Gastroesophageal sphincter (tissue), 4 donors: ENCODE measurements at regions not wholly inside any gene's neighbourhood (a gene's known extent, or its start where the extent isn't known, plus 50 kb on each side); places are given as distances from the start of the nearest gene placed in this dataset.

Experiments used
- ATAC-seq: fragments of 150-250 bp; one replicate; pipeline ENCODE4 v1.9.1; 2016; ENCODE audit warnings: mild to moderate bottlenecking, moderate library complexity
- H3K27ac ChIP-seq, 4 donors: fragments of 200-600 bp; sonication (generic) in 3 of 4; 1 replicate in 3 of 4; 2 replicates in 1 of 4; pipeline ENCODE4 v1.5.1; 2016 to 2019
- H3K27me3 ChIP-seq: fragments of 200-600 bp; sonication (generic); one replicate; pipeline ENCODE4 v1.5.1; 2019
- H3K36me3 ChIP-seq, 2 donors: fragments of 200-600 bp; sonication (generic); one replicate each; pipeline ENCODE4 v1.5.1; 2019; ENCODE audit warnings: control low read depth in 1 of 2
- H3K4me1 ChIP-seq, 3 donors: fragments of 200-600 bp; sonication (generic); 1 replicate in 2 of 3; 2 replicates in 1 of 3; pipeline ENCODE4 v1.5.1; 2016 to 2019; ENCODE audit warnings: control low read depth in 2 of 3
- H3K4me3 ChIP-seq, 2 donors: fragments of 200-600 bp; sonication (generic); one replicate each; pipeline ENCODE4 v1.5.1; 2019; ENCODE audit warnings: mild to moderate bottlenecking in 1 of 2, moderate library complexity in 1 of 2
- H3K9me3 ChIP-seq, 3 donors: fragments of 200-600 bp; sonication (generic); one replicate each; pipeline ENCODE4 v1.5.1; 2017 to 2019; ENCODE audit warnings: control low read depth in 2 of 3
- CTCF ChIP-seq, 4 experiments: fragments of 200-600 bp in 2 of 4; fragments of 450-650 bp in 2 of 4; sonication (generic) in 1 of 4; IDR thresholded peaks; one replicate each; pipeline ENCODE4 v1.5.1; 2017 to 2019; ENCODE audit warnings: antibody characterized with exemption in 4 of 4, mild to moderate bottlenecking in 2 of 4, moderate library complexity in 2 of 4
- EP300 ChIP-seq: sonication (generic); formaldehyde crosslinking; IDR thresholded peaks from one replicate; pipeline ENCODE4 v1.6.1; 2017; ENCODE audit warnings: antibody characterized with exemption, mild to moderate bottlenecking
- POLR2A ChIP-seq, 2 donors: fragments of 450-650 bp; IDR thresholded peaks; one replicate each; pipeline ENCODE4 v1.6.1; 2017; ENCODE audit warnings: antibody characterized with exemption in 2 of 2, mild to moderate bottlenecking in 2 of 2, moderate library complexity in 1 of 2
- POLR2AphosphoS5 ChIP-seq: sonication (generic); formaldehyde crosslinking; IDR thresholded peaks from one replicate; pipeline ENCODE4 v1.6.1; 2017; ENCODE audit warnings: antibody characterized with exemption
- WGBS, 2 donors: methylation state at CpG; one replicate each; pipeline ENCODE4 v1.1.5; 2018; ENCODE audit warnings: low coverage in 1 of 2; 5-methylcytosine and 5-hydroxymethylcytosine counted together

- Histone ChIP-seq H3K27ac (no peak overlapping the region), H3K9me3 (no peaks in the 10 kb centered on the region), H3K4me1 (no peaks in the 10 kb centered on the region), H3K4me3 (no peak overlapping the region), H3K36me3 (no peaks in the 10 kb centered on the region), H3K27me3 (no peaks in the 10 kb centered on the region)
- no peak for ATAC-seq
- 40 to 64% methylated on average over 1 to 5 of the region's 5 CpGs for WGBS, 2 donors
- no peak for TF ChIP-seq POLR2A (IDR thresholded peaks at IDR 0.05)
Measured at GRCh38 chr2:228875152-228875900, 395.8 kb downstream of the PID1 start.

GRCh38 chr2:228871012-228871411 lies 400.1 kb downstream of the PID1 start:
- Histone ChIP-seq H3K9me3 (no peaks in the 10 kb centered on the region), H3K4me1 (no peaks in the 10 kb centered on the region), H3K27ac (no peak overlapping the region), H3K36me3 (no peaks in the 10 kb centered on the region), H3K27me3 (no peaks in the 10 kb centered on the region), H3K4me3 (no peak overlapping the region)
- no peak for ATAC-seq
- WGBS, 2 donors, result 69 to 77% methylated on average over 4 of the region's 4 CpGs
- TF ChIP-seq POLR2AphosphoS5 (no peak), POLR2A (IDR thresholded peaks at IDR 0.05) (no peak), EP300 (no peak), CTCF (IDR thresholded peaks at IDR 0.05) (no peak)

- Histone ChIP-seq H3K9me3 (no peaks in the 10 kb centered on the region), H3K4me1 (no peaks in the 10 kb centered on the region), H3K27me3 (no peaks in the 10 kb centered on the region), H3K4me3 (no peak overlapping the region), H3K36me3 (no peaks in the 10 kb centered on the region), H3K27ac (no peak overlapping the region)
- TF ChIP-seq EP300 (no peak), CTCF (IDR thresholded peaks at IDR 0.05) (no peak), POLR2AphosphoS5 (no peak)
- ATAC-seq, result no peak
Measured at GRCh38 chr2:228869636-228870264, 401.3 kb downstream of the PID1 start.

GRCh38 chr2:228867406-228867805 lies 403.7 kb downstream of the PID1 start:
- H3K27ac ChIP-seq, result no peak overlapping the region
- no peak for ATAC-seq
- H3K4me3 ChIP-seq, result no peak overlapping the region
- no peaks in the 10 kb centered on the region for H3K4me1 ChIP-seq
- 80 to 95% methylated on average over 1 to 4 of the region's 4 CpGs for WGBS, 2 donors
- H3K36me3 ChIP-seq, result no peaks in the 10 kb centered on the region
- no peaks in the 10 kb centered on the region for H3K27me3 ChIP-seq
- H3K9me3 ChIP-seq, result no peaks in the 10 kb centered on the region
- TF ChIP-seq POLR2A (IDR thresholded peaks at IDR 0.05) (no peak), EP300 (no peak), CTCF (IDR thresholded peaks at IDR 0.05) (no peak), POLR2AphosphoS5 (no peak)

GRCh38 chr2:228866781-228867180 lies 404.3 kb downstream of the PID1 start:
- H3K9me3 ChIP-seq, result no peaks in the 10 kb centered on the region
- H3K27ac ChIP-seq, result no peak overlapping the region
- TF ChIP-seq CTCF (IDR thresholded peaks at IDR 0.05) (no peak), EP300 (no peak), POLR2AphosphoS5 (no peak), POLR2A (IDR thresholded peaks at IDR 0.05) (no peak)
- no peaks in the 10 kb centered on the region for H3K27me3 ChIP-seq
- no peaks in the 10 kb centered on the region for H3K4me1 ChIP-seq
- H3K36me3 ChIP-seq, result no peaks in the 10 kb centered on the region
- 53 to 72% methylated on average over 2 of the region's 2 CpGs for WGBS, 2 donors
- no peak for ATAC-seq
- H3K4me3 ChIP-seq, result no peak overlapping the region
